Left ventricle myocardium inferior (tissue), 1 donor: ENCODE measurements at regions not wholly inside any gene's neighbourhood (a gene's known extent, or its start where the extent isn't known, plus 50 kb on each side); places are given as distances from the start of the nearest gene placed in this dataset.
A peak's percentile ranks its signal among the peaks of the same experiment; 100 is the strongest.

Experiments used
- DNase-seq: peaks from one replicate; pipeline ENCODE4 v3.0.0-alpha.2; 2020
- H3K27ac ChIP-seq: fragments of 200-600 bp; replicated peaks from 2 replicates; pipeline ENCODE4 v1.8.0; 2021
- H3K27me3 ChIP-seq: fragments of 200-600 bp; 2 replicates; pipeline ENCODE4 v1.8.0; 2021; ENCODE audit warnings: low read depth
- H3K36me3 ChIP-seq: fragments of 200-600 bp; 2 replicates; pipeline ENCODE4 v1.8.0; 2021
- H3K4me1 ChIP-seq: fragments of 200-600 bp; 2 replicates; pipeline ENCODE4 v1.8.0; 2021
- H3K4me3 ChIP-seq: fragments of 200-600 bp; 2 replicates; pipeline ENCODE4 v1.8.0; 2021; ENCODE audit warnings: mild to moderate bottlenecking, moderate library complexity
- H3K9me3 ChIP-seq: fragments of 200-600 bp; replicated peaks from 2 replicates; pipeline ENCODE4 v1.8.0; 2021
- intact Hi-C: fragments of 100-400 bp; cut with micrococcal nuclease; formaldehyde crosslinking; loops from one replicate; pipeline ENCODE4 v1.11.0; 2022
- TF ChIP-seq, protein P1 (sequence below): fragments of 200-600 bp; IDR thresholded peaks from 2 replicates; pipeline ENCODE4 v1.8.0; 2021; ENCODE audit warnings: antibody characterized with exemption, mild to moderate bottlenecking, borderline replicate concordance
- donor health status: DM: no; HTN: yes; CAD: no; lungs with severe emphysema.

GRCh38 chr1:36614991-36615390 is 132.3 kb upstream of the CSF3R start:
- Histone ChIP-seq H3K36me3 (no peaks in the 10 kb centered on the region), H3K4me3 (no peak overlapping the region), H3K4me1 (no peaks in the 10 kb centered on the region), H3K27me3 (peaks cover 72% of the 10 kb centered on the region), H3K27ac (no peak overlapping the region), H3K9me3 (no peaks in the 10 kb centered on the region)
- no peak for DNase-seq
- TF ChIP-seq, protein P1, sequence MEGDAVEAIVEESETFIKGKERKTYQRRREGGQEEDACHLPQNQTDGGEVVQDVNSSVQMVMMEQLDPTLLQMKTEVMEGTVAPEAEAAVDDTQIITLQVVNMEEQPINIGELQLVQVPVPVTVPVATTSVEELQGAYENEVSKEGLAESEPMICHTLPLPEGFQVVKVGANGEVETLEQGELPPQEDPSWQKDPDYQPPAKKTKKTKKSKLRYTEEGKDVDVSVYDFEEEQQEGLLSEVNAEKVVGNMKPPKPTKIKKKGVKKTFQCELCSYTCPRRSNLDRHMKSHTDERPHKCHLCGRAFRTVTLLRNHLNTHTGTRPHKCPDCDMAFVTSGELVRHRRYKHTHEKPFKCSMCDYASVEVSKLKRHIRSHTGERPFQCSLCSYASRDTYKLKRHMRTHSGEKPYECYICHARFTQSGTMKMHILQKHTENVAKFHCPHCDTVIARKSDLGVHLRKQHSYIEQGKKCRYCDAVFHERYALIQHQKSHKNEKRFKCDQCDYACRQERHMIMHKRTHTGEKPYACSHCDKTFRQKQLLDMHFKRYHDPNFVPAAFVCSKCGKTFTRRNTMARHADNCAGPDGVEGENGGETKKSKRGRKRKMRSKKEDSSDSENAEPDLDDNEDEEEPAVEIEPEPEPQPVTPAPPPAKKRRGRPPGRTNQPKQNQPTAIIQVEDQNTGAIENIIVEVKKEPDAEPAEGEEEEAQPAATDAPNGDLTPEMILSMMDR, result no peak
- intact Hi-C loops, result no loop called here

DNA sequence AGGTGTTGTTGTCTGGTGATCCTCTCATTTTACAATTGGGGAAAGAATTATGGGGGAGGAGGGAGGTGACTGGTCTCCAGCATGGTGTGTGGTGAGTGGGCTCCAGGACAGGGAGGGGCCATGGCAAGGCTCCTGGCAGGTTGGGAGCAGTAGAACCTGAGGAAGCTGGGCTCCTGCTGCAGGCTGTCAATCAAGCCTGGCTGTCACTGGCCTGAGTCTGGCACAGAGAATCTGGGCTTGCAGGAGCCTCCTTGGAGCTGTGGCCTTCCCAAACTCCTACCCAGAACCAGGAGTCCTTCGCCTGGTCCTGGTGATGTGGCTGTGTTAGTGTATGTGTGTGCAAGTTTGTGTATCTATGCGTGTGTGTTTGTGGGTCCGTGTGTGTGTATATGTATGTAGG is 131.9 kb upstream of the CSF3R start:
- TF ChIP-seq, protein P1, result no peak
- H3K4me1 ChIP-seq, result no peaks in the 10 kb centered on the region
- no peaks in the 10 kb centered on the region for H3K9me3 ChIP-seq
- H3K36me3 ChIP-seq, result no peaks in the 10 kb centered on the region
- intact Hi-C loops, result no loop called here
- H3K27ac ChIP-seq, result no peak overlapping the region
- H3K27me3 ChIP-seq, result peaks cover 72% of the 10 kb centered on the region
- no peak for DNase-seq
- H3K4me3 ChIP-seq, result no peak overlapping the region

GRCh38 chr1:36613721-36614120 is 131.0 kb upstream of the CSF3R start:
- DNase-seq, result no peak
- Histone ChIP-seq H3K27ac (no peak overlapping the region), H3K4me1 (no peaks in the 10 kb centered on the region), H3K36me3 (no peaks in the 10 kb centered on the region), H3K27me3 (peaks cover 79% of the 10 kb centered on the region), H3K4me3 (no peak overlapping the region), H3K9me3 (no peaks in the 10 kb centered on the region)
- intact Hi-C loops, result no loop called here
- TF ChIP-seq, protein P1, result no peak

DNA sequence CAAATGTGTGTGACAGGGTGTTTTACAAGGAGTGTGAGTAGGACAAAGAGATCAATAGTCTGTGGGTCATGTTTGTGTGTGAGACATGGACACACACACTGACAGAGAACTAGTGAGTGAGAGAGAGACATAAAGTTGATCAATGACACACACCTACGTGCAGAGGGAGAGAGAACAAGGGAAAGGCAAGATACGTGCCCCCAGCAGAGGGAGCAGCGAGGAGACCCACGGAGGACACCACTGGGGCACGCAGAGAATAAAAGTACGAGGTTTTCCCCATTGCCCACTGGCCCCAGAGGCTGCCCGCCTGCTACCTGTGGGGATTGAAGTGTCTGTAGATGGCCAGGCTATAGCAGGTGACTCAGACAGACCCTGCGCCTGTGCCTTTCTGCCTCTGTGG is 130.2 kb upstream of the CSF3R start:
- intact Hi-C loops, result no loop called here
- TF ChIP-seq, protein P1, result peak; percentile 12
- Histone ChIP-seq H3K36me3 (no peaks in the 10 kb centered on the region), H3K4me3 (no peak overlapping the region), H3K4me1 (no peaks in the 10 kb centered on the region), H3K27ac (no peak overlapping the region), H3K27me3 (peaks cover 86% of the 10 kb centered on the region), H3K9me3 (no peaks in the 10 kb centered on the region)
- DNase-seq, result no peak

DNA sequence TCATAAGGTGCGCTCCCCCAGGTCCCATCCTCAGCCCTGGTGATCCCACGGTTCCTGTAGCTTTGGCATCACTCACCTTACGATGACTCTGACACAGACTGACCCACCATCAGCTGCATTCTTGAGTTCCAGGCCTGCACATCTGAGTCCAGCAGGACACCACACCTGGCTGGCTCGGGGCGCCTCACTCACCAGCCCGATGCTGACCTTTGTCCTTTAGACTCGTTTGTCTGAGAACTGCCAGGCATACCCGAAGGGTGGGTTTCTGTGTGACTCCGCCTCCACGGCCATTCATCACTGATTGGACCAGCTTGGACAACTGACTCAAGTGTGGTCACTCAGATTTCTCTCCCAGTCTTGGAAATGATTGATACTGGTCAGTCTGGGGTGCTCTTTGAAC is 129.4 kb upstream of the CSF3R start:
- no peaks in the 10 kb centered on the region for H3K36me3 ChIP-seq
- H3K9me3 ChIP-seq, result no peaks in the 10 kb centered on the region
- no peak for DNase-seq
- intact Hi-C loops, result no loop called here
- no peak overlapping the region for H3K4me3 ChIP-seq
- H3K27ac ChIP-seq, result no peak overlapping the region
- H3K27me3 ChIP-seq, result peaks cover 84% of the 10 kb centered on the region
- TF ChIP-seq, protein P1, result no peak
- H3K4me1 ChIP-seq, result no peaks in the 10 kb centered on the region
